ENCODE measurements at regions not wholly inside any gene's neighbourhood (a gene's known extent, or its start where the extent isn't known, plus 50 kb on each side); places are given as distances from the start of the nearest gene placed in this dataset.

- no peak for TF ChIP-seq CTCF (IDR thresholded peaks at IDR 0.05; ENCODE audit: control extremely low read depth in 1 of 3, insufficient read depth in 1 of 3, low read depth in 1 of 3, low read length in 3 of 3)
- no peak for TF ChIP-seq BRCA1 (IDR thresholded peaks at IDR 0.05; ENCODE audit: low read depth, low read length)
- TF ChIP-seq RBBP5 (IDR thresholded peaks at IDR 0.05; ENCODE audit: borderline replicate concordance, low read depth, low read length), result no peak
- no peak for TF ChIP-seq TCF12 (IDR thresholded peaks at IDR 0.05; ENCODE audit: low read depth, low read length)
- no peak for TF ChIP-seq RAD21 (IDR thresholded peaks at IDR 0.05 in 1 of 2, conservative IDR thresholded peaks at IDR 0.05 in 1 of 2; ENCODE audit: low read depth in 2 of 2, low read length in 2 of 2)
- TF ChIP-seq SP2 (IDR thresholded peaks at IDR 0.05; ENCODE audit: low read length), result no peak
Observed at GRCh38 chr3:174651951-174652350, 207.2 kb upstream of the NAALADL2 start (continued).
